ENCODE measurements at regions not wholly inside any gene's neighbourhood (a gene's known extent, or its start where the extent isn't known, plus 50 kb on each side); places are given as distances from the start of the nearest gene placed in this dataset.
A peak's percentile ranks its signal among the peaks of the same experiment; 100 is the strongest.
"Not testable (repeated sequence)": the region's sequence is repeated elsewhere in the genome, so short reads cannot be mapped to it uniquely, and the experiment has no call there.

GRCh38 chr12:89289720-89290119, 62.6 kb downstream of the DUSP6 start:
- Mint-ChIP-seq H3K9me3 (no peaks in the 10 kb centered on the region), H3K27me3 (no peaks in the 10 kb centered on the region), H3K4me1 (peaks cover 4% of the 10 kb centered on the region), H3K4me3 (no peak overlapping the region), H3K36me3 (no peaks in the 10 kb centered on the region), H3K27ac (no peak overlapping the region)

GRCh38 chr12:89288959-89289358, 63.3 kb downstream of the DUSP6 start:
- Mint-ChIP-seq H3K27ac (no peak overlapping the region), H3K4me3 (no peak overlapping the region), H3K9me3 (no peaks in the 10 kb centered on the region), H3K36me3 (no peaks in the 10 kb centered on the region), H3K27me3 (no peaks in the 10 kb centered on the region), H3K4me1 (peaks cover 4% of the 10 kb centered on the region)

- H3K27ac Mint-ChIP-seq: no peak overlapping the region
- H3K4me3 Mint-ChIP-seq: no peak overlapping the region
- no peaks in the 10 kb centered on the region for H3K27me3 Mint-ChIP-seq
- no peaks in the 10 kb centered on the region for H3K36me3 Mint-ChIP-seq
- H3K4me1 Mint-ChIP-seq: peaks cover 23% of the 10 kb centered on the region
- H3K9me3 Mint-ChIP-seq: no peaks in the 10 kb centered on the region
These were observed 65.8 kb downstream of the DUSP6 start for GRCh38 chr12:89286501-89286900.

- Mint-ChIP-seq H3K27ac (peak overlapping the region; percentile 55), H3K4me3 (no peak overlapping the region), H3K9me3 (no peaks in the 10 kb centered on the region), H3K4me1 (peaks cover 43% of the 10 kb centered on the region), H3K36me3 (no peaks in the 10 kb centered on the region), H3K27me3 (no peaks in the 10 kb centered on the region)
These were observed 70.8 kb downstream of the DUSP6 start for GRCh38 chr12:89281539-89281867.

- Mint-ChIP-seq H3K4me3 (peak overlapping the region; percentile 39), H3K36me3 (no peaks in the 10 kb centered on the region), H3K4me1 (peaks cover 43% of the 10 kb centered on the region), H3K9me3 (no peaks in the 10 kb centered on the region), H3K27me3 (no peaks in the 10 kb centered on the region), H3K27ac (peak overlapping the region; percentile 70)
These were observed 71.3 kb downstream of the DUSP6 start for GRCh38 chr12:89280833-89281538.

GRCh38 chr12:89279499-89279898, 72.8 kb downstream of the DUSP6 start:
- Mint-ChIP-seq H3K4me1 (peaks cover 43% of the 10 kb centered on the region), H3K9me3 (no peaks in the 10 kb centered on the region), H3K27ac (no peak overlapping the region)

GRCh38 chr12:89278862-89279261, 73.4 kb downstream of the DUSP6 start:
- Mint-ChIP-seq H3K36me3 (no peaks in the 10 kb centered on the region), H3K27me3 (no peaks in the 10 kb centered on the region), H3K4me3 (no peak overlapping the region), H3K27ac (peak overlapping the region; percentile 77), H3K4me1 (peaks cover 43% of the 10 kb centered on the region), H3K9me3 (no peaks in the 10 kb centered on the region)

More at GRCh38 chr12:89279499-89279898, 72.8 kb downstream of the DUSP6 start:
- H3K4me3 Mint-ChIP-seq: no peak overlapping the region
- no peaks in the 10 kb centered on the region for H3K27me3 Mint-ChIP-seq
- H3K36me3 Mint-ChIP-seq: no peaks in the 10 kb centered on the region

GRCh38 chr12:89278169-89278568, 74.1 kb downstream of the DUSP6 start:
- H3K4me3 Mint-ChIP-seq: no peak overlapping the region
- H3K27me3 Mint-ChIP-seq: no peaks in the 10 kb centered on the region
- no peaks in the 10 kb centered on the region for H3K36me3 Mint-ChIP-seq
- no peak overlapping the region for H3K27ac Mint-ChIP-seq
- peaks cover 48% of the 10 kb centered on the region for H3K4me1 Mint-ChIP-seq
- no peaks in the 10 kb centered on the region for H3K9me3 Mint-ChIP-seq

- Mint-ChIP-seq H3K9me3 (no peaks in the 10 kb centered on the region), H3K4me3 (no peak overlapping the region), H3K27me3 (no peaks in the 10 kb centered on the region), H3K4me1 (peaks cover 40% of the 10 kb centered on the region), H3K36me3 (no peaks in the 10 kb centered on the region), H3K27ac (no peak overlapping the region)
These were observed 75.4 kb downstream of the DUSP6 start for GRCh38 chr12:89276860-89277259.

GRCh38 chr12:89273525-89273924, 78.8 kb downstream of the DUSP6 start:
- H3K27me3 Mint-ChIP-seq: no peaks in the 10 kb centered on the region
- H3K27ac Mint-ChIP-seq: no peak overlapping the region
- peaks cover 13% of the 10 kb centered on the region for H3K4me1 Mint-ChIP-seq
- no peaks in the 10 kb centered on the region for H3K9me3 Mint-ChIP-seq
- no peaks in the 10 kb centered on the region for H3K36me3 Mint-ChIP-seq
- no peak overlapping the region for H3K4me3 Mint-ChIP-seq

- H3K4me1 Mint-ChIP-seq: peaks cover 16% of the 10 kb centered on the region
- no peak overlapping the region for H3K4me3 Mint-ChIP-seq
- no peaks in the 10 kb centered on the region for H3K27me3 Mint-ChIP-seq
- H3K36me3 Mint-ChIP-seq: no peaks in the 10 kb centered on the region
- no peaks in the 10 kb centered on the region for H3K9me3 Mint-ChIP-seq
- H3K27ac Mint-ChIP-seq: no peak overlapping the region
These were observed 81.8 kb downstream of the DUSP6 start for GRCh38 chr12:89270548-89270947.

GRCh38 chr12:89269174-89269573, 83.1 kb downstream of the DUSP6 start:
- Mint-ChIP-seq H3K27ac (no peak overlapping the region), H3K4me1 (peaks cover 17% of the 10 kb centered on the region), H3K4me3 (no peak overlapping the region), H3K27me3 (no peaks in the 10 kb centered on the region), H3K9me3 (no peaks in the 10 kb centered on the region), H3K36me3 (no peaks in the 10 kb centered on the region)

- Mint-ChIP-seq H3K4me3 (no peak overlapping the region), H3K9me3 (no peaks in the 10 kb centered on the region), H3K4me1 (peaks cover 6% of the 10 kb centered on the region), H3K36me3 (no peaks in the 10 kb centered on the region), H3K27me3 (no peaks in the 10 kb centered on the region), H3K27ac (no peak overlapping the region)
These were observed 84.9 kb downstream of the DUSP6 start for GRCh38 chr12:89267404-89267803.

GRCh38 chr12:89266574-89267188, 85.6 kb downstream of the DUSP6 start:
- not testable (repeated sequence) for H3K36me3 Mint-ChIP-seq, H3K27me3 Mint-ChIP-seq, H3K4me1 Mint-ChIP-seq, H3K4me3 Mint-ChIP-seq, H3K9me3 Mint-ChIP-seq
- H3K27ac Mint-ChIP-seq: peak overlapping the region; percentile 41

- Mint-ChIP-seq H3K27ac (no peak overlapping the region), H3K9me3 (no peaks in the 10 kb centered on the region), H3K36me3 (no peaks in the 10 kb centered on the region), H3K27me3 (no peaks in the 10 kb centered on the region), H3K4me1 (peaks cover 14% of the 10 kb centered on the region), H3K4me3 (no peak overlapping the region)
These were observed 87.5 kb downstream of the DUSP6 start for GRCh38 chr12:89264837-89265236.

GRCh38 chr12:89263900-89264299, 88.4 kb downstream of the DUSP6 start:
- H3K36me3 Mint-ChIP-seq: no peaks in the 10 kb centered on the region
- peak overlapping the region; percentile 1 for H3K27ac Mint-ChIP-seq
- peaks cover 14% of the 10 kb centered on the region for H3K4me1 Mint-ChIP-seq
- no peaks in the 10 kb centered on the region for H3K27me3 Mint-ChIP-seq
- no peaks in the 10 kb centered on the region for H3K9me3 Mint-ChIP-seq
- no peak overlapping the region for H3K4me3 Mint-ChIP-seq
